Ovary (tissue), 3 donors: ENCODE measurements at regions not wholly inside any gene's neighbourhood (a gene's known extent, or its start where the extent isn't known, plus 50 kb on each side); places are given as distances from the start of the nearest gene placed in this dataset.

Experiments
- EP300 ChIP-seq: sonication (generic); formaldehyde crosslinking; IDR thresholded peaks from one replicate; pipeline ENCODE4 v1.6.1; 2017; ENCODE audit warnings: antibody characterized with exemption
- POLR2A ChIP-seq: fragments of 450-650 bp; IDR thresholded peaks from one replicate; pipeline ENCODE4 v1.6.1; 2017; ENCODE audit warnings: antibody characterized with exemption, mild to moderate bottlenecking, moderate library complexity
- TF ChIP-seq, protein P1 (sequence below), 3 donors: fragments of 450-650 bp in 2 of 3; fragments of 200-600 bp in 1 of 3; IDR thresholded peaks; one replicate each; pipeline versions ENCODE4 v1.5.1 to v1.8.0; 2016 to 2022; ENCODE audit warnings: antibody characterized with exemption in 3 of 3, mild to moderate bottlenecking in 1 of 3
- donor health status: DM: no; HTN: no; CAD: no.

DNA sequence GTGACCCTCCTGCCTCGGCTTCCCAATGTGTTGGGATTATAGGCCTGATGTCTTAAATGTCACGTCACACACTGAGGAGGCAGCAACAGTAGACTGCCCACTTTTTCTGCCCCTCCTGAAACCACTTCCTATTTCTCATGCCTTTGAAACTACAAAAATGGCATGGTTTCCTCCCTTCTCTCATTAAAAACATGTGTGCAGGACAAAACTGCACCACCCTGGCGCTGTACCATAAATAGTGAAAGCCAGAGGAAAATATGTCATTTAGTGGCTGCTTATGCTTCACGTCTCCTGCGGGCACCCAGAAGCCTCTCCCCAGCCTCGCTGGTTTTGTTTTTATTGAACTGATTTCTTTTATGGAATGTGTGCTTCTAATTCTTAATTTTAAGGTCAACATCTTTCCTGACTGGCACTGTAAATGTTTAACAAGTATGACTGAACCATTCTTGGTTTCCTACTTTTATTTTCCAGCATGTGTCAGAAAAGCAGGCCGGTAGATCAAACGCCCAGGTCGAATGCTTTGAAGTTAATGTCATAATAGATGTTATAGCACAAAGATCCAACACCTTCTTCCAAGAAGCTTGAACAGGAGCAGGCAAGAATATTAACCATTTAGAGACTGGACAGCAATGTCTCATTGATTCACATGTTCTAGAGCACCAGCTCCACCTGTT, 59.6 kb upstream of the C1orf87 start:
- TF ChIP-seq POLR2A (no peak), EP300 (no peak)
- TF ChIP-seq, protein P1, sequence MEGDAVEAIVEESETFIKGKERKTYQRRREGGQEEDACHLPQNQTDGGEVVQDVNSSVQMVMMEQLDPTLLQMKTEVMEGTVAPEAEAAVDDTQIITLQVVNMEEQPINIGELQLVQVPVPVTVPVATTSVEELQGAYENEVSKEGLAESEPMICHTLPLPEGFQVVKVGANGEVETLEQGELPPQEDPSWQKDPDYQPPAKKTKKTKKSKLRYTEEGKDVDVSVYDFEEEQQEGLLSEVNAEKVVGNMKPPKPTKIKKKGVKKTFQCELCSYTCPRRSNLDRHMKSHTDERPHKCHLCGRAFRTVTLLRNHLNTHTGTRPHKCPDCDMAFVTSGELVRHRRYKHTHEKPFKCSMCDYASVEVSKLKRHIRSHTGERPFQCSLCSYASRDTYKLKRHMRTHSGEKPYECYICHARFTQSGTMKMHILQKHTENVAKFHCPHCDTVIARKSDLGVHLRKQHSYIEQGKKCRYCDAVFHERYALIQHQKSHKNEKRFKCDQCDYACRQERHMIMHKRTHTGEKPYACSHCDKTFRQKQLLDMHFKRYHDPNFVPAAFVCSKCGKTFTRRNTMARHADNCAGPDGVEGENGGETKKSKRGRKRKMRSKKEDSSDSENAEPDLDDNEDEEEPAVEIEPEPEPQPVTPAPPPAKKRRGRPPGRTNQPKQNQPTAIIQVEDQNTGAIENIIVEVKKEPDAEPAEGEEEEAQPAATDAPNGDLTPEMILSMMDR (IDR thresholded peaks at IDR 0.05) = no peak
